Mucosa of stomach (tissue), 1 donor: ENCODE measurements at regions not wholly inside any gene's neighbourhood (a gene's known extent, or its start where the extent isn't known, plus 50 kb on each side); places are given as distances from the start of the nearest gene placed in this dataset.

Experiments used
- H3K27me3 ChIP-seq: one replicate; pipeline ENCODE4 v1.7.0; 2013; ENCODE audit warnings: mild to moderate bottlenecking, low read length; ENCODE audit not compliant: control insufficient read depth, insufficient read depth
- H3K36me3 ChIP-seq: one replicate; pipeline ENCODE4 v1.7.0; 2013; ENCODE audit warnings: low read length; ENCODE audit not compliant: control insufficient read depth, insufficient read depth
- H3K4me1 ChIP-seq: one replicate; pipeline ENCODE4 v1.7.0; 2013; ENCODE audit warnings: mild to moderate bottlenecking, low read length; ENCODE audit not compliant: control insufficient read depth, insufficient read depth
- H3K4me3 ChIP-seq: one replicate; pipeline ENCODE4 v1.7.0; 2013; ENCODE audit warnings: low read length
- H3K9ac ChIP-seq: one replicate; pipeline ENCODE4 v1.7.0; 2013; ENCODE audit warnings: mild to moderate bottlenecking, low read length, moderate library complexity
- H3K9me3 ChIP-seq: one replicate; pipeline ENCODE4 v1.7.0; 2013; ENCODE audit warnings: mild to moderate bottlenecking, low read length, moderate library complexity; ENCODE audit not compliant: control insufficient read depth
- donor health status: Pancreatic carcinoma.

- Histone ChIP-seq H3K36me3 (no peaks in the 10 kb centered on the region), H3K9me3 (no peaks in the 10 kb centered on the region), H3K9ac (no peak overlapping the region), H3K4me1 (peaks cover 22% of the 10 kb centered on the region), H3K4me3 (no peak overlapping the region), H3K27me3 (no peaks in the 10 kb centered on the region)
Observed at GRCh38 chr18:26710470-26711096, 154.9 kb downstream of the AQP4 start.

DNA sequence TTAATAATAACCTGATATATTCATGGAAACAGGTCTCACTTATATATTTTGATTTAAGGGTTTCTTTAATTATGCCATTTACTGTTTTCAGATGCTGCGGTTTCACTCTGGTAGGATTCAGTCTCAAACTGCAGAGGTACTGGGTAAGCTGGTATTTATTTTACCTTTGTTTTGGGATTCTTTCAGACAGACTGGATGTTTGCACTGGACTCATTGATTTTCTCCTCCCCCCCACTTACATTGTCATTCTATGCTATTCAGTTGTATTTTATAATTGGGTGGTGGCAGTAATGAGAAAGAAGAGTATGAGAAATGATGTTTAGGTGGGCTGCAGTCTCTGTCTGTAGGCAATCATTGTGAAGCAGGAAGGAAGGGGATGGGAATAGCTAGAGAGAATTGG lies 155.6 kb downstream of the AQP4 start:
- H3K27me3 ChIP-seq = no peaks in the 10 kb centered on the region
- no peaks in the 10 kb centered on the region for H3K36me3 ChIP-seq
- no peak overlapping the region for H3K9ac ChIP-seq
- H3K4me3 ChIP-seq = no peak overlapping the region
- peaks cover 22% of the 10 kb centered on the region for H3K4me1 ChIP-seq
- H3K9me3 ChIP-seq = no peaks in the 10 kb centered on the region

DNA sequence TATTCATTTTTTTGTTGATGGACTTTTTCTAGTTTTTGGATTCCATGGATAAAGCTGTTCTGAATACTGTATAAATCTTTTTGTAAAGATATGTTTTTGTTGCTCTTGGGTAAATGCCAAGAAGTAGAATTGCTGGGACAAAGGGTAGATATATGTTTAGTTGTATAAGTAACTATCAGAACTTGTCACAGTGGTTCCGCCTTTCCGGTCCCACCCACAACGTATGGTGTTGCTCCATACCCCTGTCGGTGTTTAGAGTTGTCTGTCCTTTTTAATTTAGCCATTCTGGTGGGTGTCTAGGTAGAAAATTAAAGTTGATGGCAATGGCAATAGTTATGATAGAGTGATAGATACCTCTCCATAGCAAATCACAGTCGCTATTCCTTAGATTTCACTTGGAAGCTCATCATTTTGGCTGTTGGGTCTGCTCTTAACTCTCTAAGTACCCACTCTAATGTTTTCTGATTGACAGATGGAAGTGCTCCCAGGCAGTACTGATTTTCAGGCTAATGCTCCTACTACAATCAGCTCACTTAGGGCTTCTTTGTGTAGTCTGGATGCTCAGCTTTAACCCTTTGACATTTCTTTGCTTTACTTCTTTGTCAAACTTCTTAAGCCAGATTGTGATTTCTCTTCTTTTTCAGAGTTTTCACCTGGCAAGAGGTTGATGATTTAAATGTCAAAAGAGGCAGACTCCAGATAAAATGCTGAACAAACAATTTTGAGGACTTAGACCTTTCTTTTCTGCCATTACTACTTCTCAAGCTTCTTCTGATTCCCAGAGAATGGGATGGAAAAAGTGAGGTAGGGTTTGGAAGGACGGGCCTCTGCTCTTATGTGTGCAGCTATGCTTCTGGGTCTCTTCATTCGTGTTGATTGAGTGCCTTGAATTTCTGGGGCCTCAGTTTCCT lies 156.4 kb downstream of the AQP4 start:
- Histone ChIP-seq H3K9me3 (no peaks in the 10 kb centered on the region), H3K36me3 (no peaks in the 10 kb centered on the region), H3K27me3 (no peaks in the 10 kb centered on the region), H3K4me3 (no peak overlapping the region), H3K4me1 (peaks cover 24% of the 10 kb centered on the region), H3K9ac (no peak overlapping the region)

DNA sequence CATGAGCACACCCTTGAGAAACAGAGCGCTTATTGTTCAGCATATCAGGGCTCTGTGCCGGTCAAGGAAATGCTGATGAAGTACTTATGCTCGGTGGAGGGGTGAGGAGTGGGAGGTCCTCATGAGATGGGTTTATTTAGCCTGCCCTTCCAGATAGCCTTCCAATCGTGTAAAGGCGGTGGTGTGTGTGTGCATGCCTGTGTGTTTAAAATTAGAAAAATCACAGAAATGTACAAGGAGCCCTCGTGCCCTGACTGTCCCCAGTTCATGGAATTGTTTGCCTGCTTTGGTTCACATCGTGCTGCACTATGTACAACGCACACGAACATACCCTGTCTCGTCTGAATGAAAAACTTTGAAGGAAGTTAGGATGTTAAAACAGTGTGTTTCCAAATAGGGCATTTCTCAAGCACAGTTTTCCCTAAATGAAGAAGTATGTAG lies 158.6 kb downstream of the AQP4 start:
- peaks cover 29% of the 10 kb centered on the region for H3K4me1 ChIP-seq
- H3K9me3 ChIP-seq = no peaks in the 10 kb centered on the region
- no peaks in the 10 kb centered on the region for H3K27me3 ChIP-seq
- H3K4me3 ChIP-seq = no peak overlapping the region
- no peaks in the 10 kb centered on the region for H3K36me3 ChIP-seq
- H3K9ac ChIP-seq = no peak overlapping the region

GRCh38 chr18:26705757-26706156 lies 157.4 kb upstream of the KCTD1 start:
- Histone ChIP-seq H3K4me1 (peaks cover 29% of the 10 kb centered on the region), H3K4me3 (no peak overlapping the region), H3K36me3 (no peaks in the 10 kb centered on the region), H3K9ac (no peak overlapping the region), H3K27me3 (no peaks in the 10 kb centered on the region), H3K9me3 (no peaks in the 10 kb centered on the region)

DNA sequence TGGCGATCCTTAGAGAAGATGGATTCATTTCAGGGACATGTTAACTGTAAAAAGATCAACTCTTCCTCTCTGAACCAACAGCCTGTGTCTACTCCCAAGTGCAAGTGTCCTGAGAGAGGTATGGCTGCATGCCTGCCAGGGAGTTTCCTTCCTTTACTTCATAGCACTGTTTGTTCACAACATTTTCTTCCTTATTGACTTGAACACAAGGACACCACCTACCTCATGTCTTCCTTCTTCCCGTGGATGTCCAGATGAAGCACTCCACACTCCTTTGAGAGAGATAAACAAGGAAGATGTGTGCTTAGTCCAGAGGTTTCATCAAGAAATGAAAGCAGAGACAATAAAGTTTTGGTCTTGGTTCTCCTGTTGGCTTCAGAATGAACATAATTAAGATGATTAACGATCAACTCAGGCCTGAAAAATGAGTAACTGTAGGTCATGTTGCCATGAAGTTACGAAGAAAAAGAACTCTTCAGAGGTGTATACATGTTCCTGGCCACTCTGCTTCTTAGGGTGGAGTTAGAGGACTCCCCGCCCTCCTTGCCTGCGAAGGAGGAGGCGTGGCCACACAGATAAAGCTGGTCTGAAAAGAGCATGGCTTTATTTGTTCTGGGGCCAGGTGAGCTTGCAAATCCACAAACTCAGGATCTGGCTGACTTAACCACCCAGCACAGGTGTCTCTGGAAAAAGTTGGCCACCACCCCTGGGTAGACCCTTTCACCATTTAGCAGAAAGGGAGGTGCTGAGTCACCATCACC lies 155.0 kb upstream of the KCTD1 start:
- Histone ChIP-seq H3K4me1 (peaks cover 30% of the 10 kb centered on the region), H3K9me3 (no peaks in the 10 kb centered on the region), H3K9ac (peak overlapping the region; percentile 72), H3K27me3 (no peaks in the 10 kb centered on the region), H3K36me3 (no peaks in the 10 kb centered on the region), H3K4me3 (no peak overlapping the region)

DNA sequence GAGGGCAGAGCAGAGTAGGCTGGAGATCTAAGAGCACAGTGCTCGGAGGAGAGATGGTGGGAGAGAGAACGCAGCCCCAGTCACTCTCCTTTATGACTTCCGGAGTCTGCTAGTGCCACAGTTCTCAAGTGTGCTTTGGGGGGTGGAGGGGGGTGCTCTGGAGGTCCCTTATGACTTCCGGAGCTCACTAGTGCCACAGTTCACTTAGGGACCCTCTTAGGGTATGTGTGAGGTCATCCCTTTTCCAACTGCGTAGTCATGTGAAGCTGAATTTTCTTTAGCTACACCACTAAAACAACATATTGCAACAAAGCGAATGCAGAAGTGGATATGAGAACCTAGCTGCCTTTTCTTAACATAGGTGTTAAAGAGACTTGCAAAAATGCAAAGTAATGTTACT lies 153.7 kb upstream of the KCTD1 start:
- Histone ChIP-seq H3K4me3 (peak overlapping the region; percentile 51), H3K27me3 (no peaks in the 10 kb centered on the region), H3K36me3 (no peaks in the 10 kb centered on the region), H3K4me1 (peaks cover 32% of the 10 kb centered on the region), H3K9ac (peak overlapping the region; percentile 72), H3K9me3 (no peaks in the 10 kb centered on the region)

GRCh38 chr18:26700728-26701127 lies 152.4 kb upstream of the KCTD1 start:
- no peaks in the 10 kb centered on the region for H3K9me3 ChIP-seq
- no peak overlapping the region for H3K4me3 ChIP-seq
- peaks cover 25% of the 10 kb centered on the region for H3K4me1 ChIP-seq
- no peaks in the 10 kb centered on the region for H3K27me3 ChIP-seq
- H3K36me3 ChIP-seq = no peaks in the 10 kb centered on the region
- no peak overlapping the region for H3K9ac ChIP-seq

GRCh38 chr18:26700201-26700600 lies 151.8 kb upstream of the KCTD1 start:
- H3K9ac ChIP-seq = no peak overlapping the region

GRCh38 chr18:26697186-26697884 lies 149.0 kb upstream of the KCTD1 start:
- Histone ChIP-seq H3K27me3 (no peaks in the 10 kb centered on the region), H3K36me3 (no peaks in the 10 kb centered on the region), H3K4me3 (no peak overlapping the region), H3K9me3 (no peaks in the 10 kb centered on the region), H3K4me1 (peaks cover 18% of the 10 kb centered on the region), H3K9ac (no peak overlapping the region)

More at GRCh38 chr18:26700201-26700600, 151.8 kb upstream of the KCTD1 start:
- H3K9me3 ChIP-seq = no peaks in the 10 kb centered on the region
- H3K27me3 ChIP-seq = no peaks in the 10 kb centered on the region
- H3K4me3 ChIP-seq = no peak overlapping the region
- H3K36me3 ChIP-seq = no peaks in the 10 kb centered on the region
- H3K4me1 ChIP-seq = peaks cover 25% of the 10 kb centered on the region

- H3K4me3 ChIP-seq = no peak overlapping the region
- H3K4me1 ChIP-seq = peaks cover 18% of the 10 kb centered on the region
- H3K36me3 ChIP-seq = no peaks in the 10 kb centered on the region
- no peaks in the 10 kb centered on the region for H3K27me3 ChIP-seq
- no peak overlapping the region for H3K9ac ChIP-seq
- no peaks in the 10 kb centered on the region for H3K9me3 ChIP-seq
Observed at GRCh38 chr18:26696786-26697185, 148.4 kb upstream of the KCTD1 start.
